OCI-LY7 (cell line): ENCODE measurements at regions not wholly inside any gene's neighbourhood (a gene's known extent, or its start where the extent isn't known, plus 50 kb on each side); places are given as distances from the start of the nearest gene placed in this dataset.
"Not testable (repeated sequence)": the region's sequence is repeated elsewhere in the genome, so short reads cannot be mapped to it uniquely, and the experiment has no call there.

Experiments used
- BruUV-seq: library from RNA; stranded (reverse); fragments of 400-500 nt; replicated peaks from 2 replicates; lab custom pipeline; 2021; lab: Mats Ljungman, UMichigan
- CTCF ChIA-PET: fragments of 300-600 bp; sonication (Branson Sonifier 250); formaldehyde crosslinking; loops from one replicate; lab custom pipeline; 2022; ENCODE audit warnings: antibody characterized with exemption; ENCODE audit not compliant: unreplicated experiment; lab: Charles Lee
- POLR2A ChIA-PET: fragments of 300-600 bp; sonication (Branson Sonifier 250); formaldehyde crosslinking; loops from one replicate; lab custom pipeline; 2022; ENCODE audit warnings: antibody characterized with exemption; lab: Charles Lee
- DNase-seq: peaks from one replicate; pipeline ENCODE4 v3.0.0-alpha.2; 2015; ENCODE audit warnings: low spot score
- H2AFZ ChIP-seq: fragments of 200-600 bp; sonication (generic), shearing (Covaris generic); 2 replicates; pipeline ENCODE4 v1.6.1; 2014; ENCODE audit warnings: mild to moderate bottlenecking, antibody characterized with exemption, low read length, moderate library complexity
- H3K27ac ChIP-seq: fragments of 200-600 bp; sonication (generic); 2 replicates; pipeline ENCODE4 v1.5.1; 2014; ENCODE audit warnings: mixed run types, low read depth, mild to moderate bottlenecking, moderate library complexity, low read length, inconsistent platforms; ENCODE audit not compliant: poor library complexity, severe bottlenecking
- H3K36me3 ChIP-seq: fragments of 200-600 bp; sonication (generic); 2 replicates; pipeline ENCODE4 v1.6.1; 2014; ENCODE audit warnings: mild to moderate bottlenecking, antibody characterized with exemption, low read length, moderate library complexity, mixed read lengths; ENCODE audit not compliant: insufficient read depth
- H3K4me1 ChIP-seq: fragments of 200-600 bp; sonication (generic); 2 replicates; pipeline ENCODE4 v1.5.1; 2014; ENCODE audit warnings: mild to moderate bottlenecking, low read length; ENCODE audit not compliant: insufficient read depth, poor library complexity, severe bottlenecking
- H3K4me2 ChIP-seq: fragments of 200-600 bp; sonication (generic); 2 replicates; pipeline ENCODE4 v1.6.1; 2014; ENCODE audit warnings: mild to moderate bottlenecking, low read length
- H3K4me3 ChIP-seq: fragments of 200-600 bp; sonication (generic); 2 replicates; pipeline ENCODE4 v1.5.1; 2014; ENCODE audit warnings: mild to moderate bottlenecking, low read depth, low read length; ENCODE audit not compliant: poor library complexity, severe bottlenecking
- H3K79me2 ChIP-seq: fragments of 200-600 bp; sonication (generic); 2 replicates; pipeline ENCODE4 v1.6.1; 2016; ENCODE audit warnings: low read depth, mild to moderate bottlenecking, low read length, moderate library complexity, mixed read lengths; ENCODE audit not compliant: insufficient read depth
- H3K9me2 ChIP-seq: fragments of 200-600 bp; sonication (generic); 2 replicates; pipeline ENCODE4 v1.6.1; 2016; ENCODE audit warnings: mild to moderate bottlenecking, low read length, mixed read lengths; ENCODE audit not compliant: insufficient read depth
- H3K9me3 ChIP-seq: fragments of 200-600 bp; sonication (generic); 2 replicates; pipeline ENCODE4 v1.6.1; 2014; ENCODE audit warnings: mild to moderate bottlenecking, mixed run types, low read length, mixed read lengths
- H4K20me1 ChIP-seq: fragments of 200-600 bp; sonication (generic); 2 replicates; pipeline ENCODE4 v1.6.1; 2014; ENCODE audit warnings: mild to moderate bottlenecking, antibody characterized with exemption, low read length, moderate library complexity, mixed read lengths; ENCODE audit not compliant: insufficient read depth
- EZH2phosphoT487 ChIP-seq: fragments of 200-600 bp; sonication (generic); IDR thresholded peaks from 2 replicates; pipeline ENCODE4 v1.6.1; 2018; ENCODE audit warnings: low read depth, borderline replicate concordance, mild to moderate bottlenecking, mixed run types, antibody characterized with exemption, low read length, moderate library complexity, mixed read lengths
- intact Hi-C: fragments of 100-400 bp; cut with micrococcal nuclease; formaldehyde crosslinking; loops from one replicate; pipeline ENCODE4 v1.10.0; 2022; ENCODE audit not compliant: unreplicated experiment
- TF ChIP-seq, protein P1 (sequence below): fragments of 200-600 bp; sonication (generic); conservative IDR thresholded peaks from 2 replicates; pipeline ENCODE4 v1.5.1; 2014; ENCODE audit warnings: mild to moderate bottlenecking, antibody characterized with exemption, low read length, moderate library complexity, mixed read lengths

GRCh38 chr10:45104674-45105073, 104.0 kb downstream of the ZNF22 start:
- TF ChIP-seq EZH2phosphoT487, result no peak
- TF ChIP-seq, protein P1, sequence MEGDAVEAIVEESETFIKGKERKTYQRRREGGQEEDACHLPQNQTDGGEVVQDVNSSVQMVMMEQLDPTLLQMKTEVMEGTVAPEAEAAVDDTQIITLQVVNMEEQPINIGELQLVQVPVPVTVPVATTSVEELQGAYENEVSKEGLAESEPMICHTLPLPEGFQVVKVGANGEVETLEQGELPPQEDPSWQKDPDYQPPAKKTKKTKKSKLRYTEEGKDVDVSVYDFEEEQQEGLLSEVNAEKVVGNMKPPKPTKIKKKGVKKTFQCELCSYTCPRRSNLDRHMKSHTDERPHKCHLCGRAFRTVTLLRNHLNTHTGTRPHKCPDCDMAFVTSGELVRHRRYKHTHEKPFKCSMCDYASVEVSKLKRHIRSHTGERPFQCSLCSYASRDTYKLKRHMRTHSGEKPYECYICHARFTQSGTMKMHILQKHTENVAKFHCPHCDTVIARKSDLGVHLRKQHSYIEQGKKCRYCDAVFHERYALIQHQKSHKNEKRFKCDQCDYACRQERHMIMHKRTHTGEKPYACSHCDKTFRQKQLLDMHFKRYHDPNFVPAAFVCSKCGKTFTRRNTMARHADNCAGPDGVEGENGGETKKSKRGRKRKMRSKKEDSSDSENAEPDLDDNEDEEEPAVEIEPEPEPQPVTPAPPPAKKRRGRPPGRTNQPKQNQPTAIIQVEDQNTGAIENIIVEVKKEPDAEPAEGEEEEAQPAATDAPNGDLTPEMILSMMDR, result no peak
- Histone ChIP-seq H3K4me1 (no peaks in the 10 kb centered on the region), H3K9me2 (no peaks in the 10 kb centered on the region), H2AFZ (no peak overlapping the region), H3K9me3 (no peaks in the 10 kb centered on the region), H3K4me3 (no peak overlapping the region), H3K4me2 (no peak overlapping the region), H3K36me3 (no peaks in the 10 kb centered on the region), H4K20me1 (no peaks in the 10 kb centered on the region), H3K27ac (no peak overlapping the region), H3K79me2 (no peaks in the 10 kb centered on the region)
- intact Hi-C loops, result no loop called here
- BruUV-seq, result no TSS peak
- ChIA-PET CTCF (no interaction called here), POLR2A (interaction anchor here (1.1 kb wide), 1 partner anchor 9 kb away, joined by 3 read pairs; no protein-coding TSS in a partner anchor)
- DNase-seq, result no peak

- H3K4me1 ChIP-seq, H3K79me2 ChIP-seq, H3K4me2 ChIP-seq, H3K36me3 ChIP-seq, H3K4me3 ChIP-seq, intact Hi-C loops, BruUV-seq, H3K9me3 ChIP-seq, DNase-seq, CTCF ChIA-PET, H3K9me2 ChIP-seq, POLR2A ChIA-PET, H2AFZ ChIP-seq, H3K27ac ChIP-seq, H4K20me1 ChIP-seq: not testable (repeated sequence)
Observed at GRCh38 chr10:45105309-45105708, 104.6 kb downstream of the ZNF22 start.

- no peak overlapping the region for H3K4me2 ChIP-seq
- H2AFZ ChIP-seq, result no peak overlapping the region
- ChIA-PET POLR2A (interaction anchor here (0.8 kb wide), 1 partner anchor 12 kb away, joined by 3 read pairs; no protein-coding TSS in a partner anchor), CTCF (no interaction called here)
- no peaks in the 10 kb centered on the region for H4K20me1 ChIP-seq
- no peaks in the 10 kb centered on the region for H3K36me3 ChIP-seq
- TF ChIP-seq, protein P1, result no peak
- TF ChIP-seq EZH2phosphoT487, result no peak
- intact Hi-C loops, result no loop called here
- H3K4me3 ChIP-seq, result no peak overlapping the region
- no TSS peak for BruUV-seq
- no peaks in the 10 kb centered on the region for H3K9me3 ChIP-seq
- no peaks in the 10 kb centered on the region for H3K9me2 ChIP-seq
- DNase-seq, result no peak
- no peak overlapping the region for H3K27ac ChIP-seq
- H3K4me1 ChIP-seq, result no peaks in the 10 kb centered on the region
- H3K79me2 ChIP-seq, result no peaks in the 10 kb centered on the region
Observed at GRCh38 chr10:45106236-45106856, 105.6 kb downstream of the ZNF22 start.
